ENCODE measurements at regions not wholly inside any gene's neighbourhood (a gene's known extent, or its start where the extent isn't known, plus 50 kb on each side); places are given as distances from the start of the nearest gene placed in this dataset.

DNA sequence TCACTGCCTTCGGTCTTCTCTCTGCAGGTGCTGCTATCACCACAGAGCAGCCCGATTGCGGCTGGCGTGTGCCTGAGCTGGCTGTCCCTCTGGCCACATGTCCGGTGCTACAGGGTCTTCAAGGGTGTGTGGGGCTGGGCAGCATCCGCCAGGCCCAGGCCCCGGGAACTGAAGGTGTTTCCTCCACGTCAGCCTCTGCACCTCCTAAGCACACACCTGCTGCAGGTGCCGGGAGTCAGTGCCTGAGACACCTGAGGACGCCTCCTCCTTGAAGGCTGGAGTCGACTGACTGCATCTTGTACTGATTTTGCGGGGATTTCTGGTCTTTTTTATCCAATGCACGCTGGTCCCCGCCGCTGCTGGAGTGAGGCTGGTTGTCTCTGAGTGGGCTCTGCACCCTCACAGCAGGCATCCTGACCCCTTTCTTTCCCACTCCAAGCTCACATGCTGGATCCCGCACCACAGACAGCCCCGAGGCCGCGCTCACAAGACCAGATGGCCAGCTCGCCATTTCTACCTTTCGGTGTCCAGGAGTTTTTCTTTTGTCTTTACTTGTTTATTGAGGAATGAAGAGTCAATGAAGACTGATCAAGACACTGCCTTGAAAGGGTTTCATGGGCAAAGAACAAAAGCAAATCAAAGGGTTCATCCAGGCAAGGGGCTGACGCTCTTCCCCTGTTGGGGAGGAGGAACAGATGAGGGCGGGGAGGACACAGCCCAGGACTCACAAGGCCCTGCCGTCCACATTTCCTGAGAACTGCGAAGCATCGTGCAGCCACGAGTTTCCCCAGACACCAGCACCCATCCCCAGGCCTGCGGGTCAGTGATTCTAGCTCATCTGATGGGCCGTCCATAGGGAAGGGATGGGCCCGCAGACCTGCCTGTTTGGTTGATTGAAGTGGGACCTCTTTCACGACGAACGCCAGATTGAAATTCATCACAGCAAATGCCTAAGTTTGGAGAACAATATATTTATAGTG is 203.8 kb upstream of the SOX1 start:
- DNase-seq = no peak

- DNase-seq = no peak
These were observed 202.4 kb upstream of the SOX1 start for GRCh38 chr13:111864566-111864965.

- no peak for DNase-seq
These were observed 201.9 kb upstream of the SOX1 start for GRCh38 chr13:111865046-111865445.

DNA sequence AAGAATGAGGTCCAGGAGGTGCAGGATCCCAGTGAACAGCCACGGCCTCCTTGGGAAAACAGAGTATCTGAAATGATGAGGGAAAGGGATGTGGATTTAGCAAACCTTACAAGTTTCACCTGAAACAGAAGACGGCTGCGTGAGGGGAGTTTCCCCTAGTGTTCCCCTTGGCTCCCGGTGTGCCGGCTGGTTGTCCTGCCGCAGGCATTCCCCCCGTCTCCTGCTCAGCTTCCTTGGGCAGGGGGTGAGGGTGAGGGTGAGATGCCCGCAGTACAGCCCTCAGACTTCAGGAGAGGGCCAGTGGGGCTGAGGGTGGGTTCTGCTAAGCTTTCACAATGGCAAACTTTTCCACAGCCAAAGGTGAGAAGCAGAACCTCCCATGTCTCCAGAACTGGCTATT is 201.1 kb upstream of the SOX1 start:
- no peak for DNase-seq

DNA sequence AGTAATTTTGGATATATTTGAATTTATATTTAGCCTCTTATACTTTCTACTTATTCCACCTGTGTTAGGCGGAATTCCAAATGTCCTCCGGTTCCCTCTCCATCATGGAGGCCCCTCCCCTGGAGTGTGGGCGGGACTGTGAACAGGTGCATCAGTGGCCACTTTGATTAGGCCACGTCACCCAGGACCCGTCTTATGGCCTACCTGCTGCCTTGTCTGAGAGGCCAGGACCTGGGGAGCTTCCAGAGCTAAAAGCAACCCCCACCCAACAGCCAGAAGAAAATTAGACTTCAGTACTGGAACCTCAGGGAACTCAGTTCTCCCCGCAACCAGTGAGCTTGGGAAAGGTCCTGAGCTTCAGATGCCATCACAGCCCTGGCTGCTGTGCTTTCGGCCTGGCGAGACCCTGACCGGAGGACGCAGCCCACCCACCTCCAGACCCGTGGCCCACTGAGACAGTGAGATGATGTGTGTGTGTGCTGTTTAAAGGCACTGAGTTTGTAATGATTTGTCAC is 200.2 kb upstream of the SOX1 start:
- no peak for DNase-seq

GRCh38 chr13:111867657-111868056 is 199.3 kb upstream of the SOX1 start:
- DNase-seq = no peak

GRCh38 chr13:111868716-111869115 is 198.2 kb upstream of the SOX1 start:
- DNase-seq = no peak

DNA sequence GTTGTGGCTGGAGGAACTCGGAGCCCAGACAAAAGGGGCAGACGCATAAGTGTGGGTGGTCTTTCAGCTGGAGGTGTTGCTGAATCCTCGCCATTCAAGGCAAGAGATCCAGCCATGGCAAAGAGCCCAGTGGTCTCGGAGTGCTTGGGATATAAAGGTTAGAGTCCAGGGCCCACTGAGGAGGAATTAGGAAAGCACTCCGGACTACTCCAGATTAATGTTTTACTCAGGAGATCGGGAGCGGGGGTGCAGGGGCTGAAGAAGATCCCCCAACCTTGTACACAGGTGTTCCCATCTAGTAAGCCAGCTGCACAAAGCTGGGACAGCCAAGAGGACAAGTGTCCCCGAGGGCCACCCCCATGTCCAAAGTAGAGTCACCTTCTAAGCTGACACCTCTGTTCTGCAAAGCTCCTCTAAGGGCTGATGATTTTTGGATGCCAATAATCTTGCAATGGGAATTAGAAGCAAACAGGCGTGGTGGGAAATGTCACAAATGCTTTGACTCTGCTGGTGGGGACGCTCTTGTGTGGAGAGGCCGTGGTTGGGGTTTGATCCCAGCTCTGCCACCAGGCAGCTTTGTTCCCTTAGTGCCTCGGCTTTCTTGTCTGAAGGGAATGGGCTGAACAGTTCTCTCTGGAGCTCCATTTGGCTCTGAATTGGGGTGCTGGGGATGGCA is 194.3 kb upstream of the SOX1 start:
- DNase-seq = no peak

DNA sequence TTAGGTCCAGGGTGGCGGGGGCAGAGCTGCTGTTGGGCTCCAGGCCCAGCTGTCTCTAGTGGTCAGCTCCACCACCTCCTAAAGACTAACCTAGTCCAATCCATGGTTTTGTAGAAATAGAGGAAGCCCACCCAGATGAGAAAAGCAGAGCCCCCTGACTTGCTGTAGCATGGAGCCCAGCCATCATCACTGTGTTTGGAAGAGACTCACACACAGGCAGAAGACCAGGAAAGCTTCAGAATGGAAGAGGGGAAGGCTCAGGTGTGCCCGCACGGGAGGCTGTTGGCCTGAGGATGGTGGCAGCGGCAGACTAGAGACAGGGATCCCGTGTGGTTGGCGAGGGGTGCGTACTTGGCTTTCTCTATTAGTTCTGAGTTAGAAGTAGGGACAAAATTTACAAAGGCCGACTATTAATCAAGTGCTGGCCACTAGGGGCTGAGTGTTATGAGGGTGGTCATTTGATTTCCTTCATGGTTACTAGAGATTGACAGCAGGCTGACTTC is 193.2 kb upstream of the SOX1 start:
- DNase-seq = no peak

DNA sequence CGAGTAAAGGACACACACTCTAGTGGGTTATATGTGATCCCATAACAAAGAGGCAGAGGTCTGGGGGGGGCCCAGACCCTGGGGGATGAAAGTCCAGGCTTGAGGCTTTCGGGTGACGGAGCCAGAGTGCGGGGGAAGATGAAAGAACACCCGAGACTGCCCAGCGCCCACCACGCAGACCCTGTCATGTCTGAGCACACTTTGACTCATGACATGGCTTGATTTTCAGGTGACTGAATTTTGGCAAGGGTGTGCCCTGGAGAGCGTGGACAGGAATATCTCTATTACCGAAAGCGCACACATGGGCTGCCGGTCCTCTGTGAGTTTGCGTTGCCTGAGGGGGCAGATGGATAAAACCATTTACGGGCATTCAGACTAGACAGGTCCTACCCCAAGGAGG is 192.0 kb upstream of the SOX1 start:
- DNase-seq = no peak

GRCh38 chr13:111875915-111876314 is 191.0 kb upstream of the SOX1 start:
- no peak for DNase-seq

GRCh38 chr13:111876506-111876905 is 190.4 kb upstream of the SOX1 start:
- DNase-seq = no peak

DNA sequence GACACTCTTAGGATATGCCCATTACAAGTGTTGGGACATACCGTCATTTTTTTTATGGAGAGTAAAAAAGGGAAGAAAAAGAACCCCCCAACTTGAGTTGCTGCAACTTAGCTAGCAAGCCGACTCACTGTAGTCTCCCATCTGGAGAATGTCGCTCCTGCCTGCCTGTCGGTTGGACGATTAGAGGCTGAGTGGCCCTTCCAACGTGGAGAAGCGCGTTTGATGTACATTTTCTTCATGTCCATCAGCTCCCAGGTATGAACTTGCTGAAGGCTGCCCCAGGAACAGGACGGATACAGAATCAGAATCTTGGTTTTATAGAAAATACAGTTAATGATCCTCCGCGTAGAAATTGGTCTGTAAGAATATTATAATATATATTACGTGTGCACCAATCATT is 189.0 kb upstream of the SOX1 start:
- DNase-seq = no peak

DNA sequence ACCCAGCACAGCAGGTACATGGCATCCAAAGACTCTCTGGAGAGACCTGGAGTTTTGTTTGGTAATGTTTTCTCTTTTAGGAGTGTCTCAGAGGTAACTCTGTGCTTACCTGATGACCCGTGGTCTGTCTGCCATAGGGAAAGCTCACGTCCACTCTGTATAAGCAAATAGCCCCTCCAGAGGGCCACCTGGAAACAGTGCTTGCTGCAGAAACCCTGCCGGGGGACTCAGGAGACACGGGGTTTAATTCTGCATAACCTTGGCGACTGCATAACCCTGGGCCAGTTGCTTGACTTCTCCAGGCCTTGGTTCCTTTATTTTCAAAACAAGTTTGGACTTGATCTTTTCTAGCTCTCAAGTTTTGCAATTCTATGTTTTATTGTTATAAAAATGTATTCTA is 187.2 kb upstream of the SOX1 start:
- DNase-seq = no peak

DNA sequence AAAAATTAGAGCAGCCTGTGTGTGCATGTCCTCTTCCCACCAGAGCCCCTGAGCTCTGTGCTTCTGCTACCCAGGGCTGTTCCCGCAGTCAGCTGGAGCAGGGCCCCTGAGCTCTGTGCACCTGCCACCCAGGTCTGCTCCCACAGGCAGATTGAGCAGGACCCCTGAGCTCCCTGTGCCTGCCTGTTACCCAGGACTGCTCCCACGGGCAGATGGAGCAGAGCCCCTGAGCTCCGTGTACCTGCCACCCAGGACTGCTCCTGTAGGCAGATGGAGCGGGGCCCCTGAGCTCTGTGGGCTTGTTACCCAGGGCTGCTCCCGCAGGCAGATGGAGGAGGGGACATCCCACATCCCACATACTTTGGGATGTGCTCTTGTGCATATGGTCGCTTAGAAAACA is 186.8 kb upstream of the SOX1 start:
- no peak for DNase-seq

DNA sequence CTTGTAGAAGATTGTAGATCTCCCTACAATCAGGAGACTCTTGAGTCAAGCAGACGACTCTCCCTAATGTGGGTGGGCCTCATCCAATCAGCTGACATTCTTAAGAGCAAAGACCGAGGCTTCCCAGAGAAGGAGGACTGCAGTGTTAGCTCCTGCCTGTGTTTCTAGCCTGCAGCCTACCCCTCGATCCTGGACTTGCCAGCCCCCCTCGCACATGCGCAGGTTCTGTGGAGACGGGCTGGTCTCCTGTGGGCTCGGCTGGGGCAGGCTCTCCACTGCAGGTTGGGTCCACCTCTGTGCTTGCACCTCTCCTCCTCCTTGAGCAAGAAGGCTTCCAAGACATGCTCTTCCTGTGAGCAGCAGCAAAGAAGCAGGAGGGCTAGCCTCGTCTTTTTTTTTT is 185.2 kb upstream of the SOX1 start:
- DNase-seq = no peak

DNA sequence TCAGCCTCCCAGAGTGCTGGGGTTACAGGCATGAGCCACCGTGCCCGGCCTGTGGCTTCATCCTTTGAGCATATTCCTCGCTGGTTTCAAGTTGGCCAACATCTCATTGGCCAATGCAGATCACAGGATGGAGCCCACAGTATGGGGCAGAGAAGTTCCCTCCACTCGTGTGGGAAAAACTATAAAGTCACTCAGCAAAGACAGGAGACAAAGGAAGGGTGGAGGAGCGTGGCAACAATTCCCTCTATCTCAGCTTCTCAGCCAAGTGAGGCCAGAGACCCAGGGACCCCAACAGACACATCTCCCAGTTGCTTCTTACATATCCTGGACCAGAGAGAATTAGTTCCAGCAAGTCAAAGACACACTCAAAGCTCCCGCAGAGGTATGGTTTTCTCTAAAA is 184.6 kb upstream of the SOX1 start:
- no peak for DNase-seq

GRCh38 chr13:111883571-111884343 is 183.2 kb upstream of the SOX1 start:
- DNase-seq = no peak

DNA sequence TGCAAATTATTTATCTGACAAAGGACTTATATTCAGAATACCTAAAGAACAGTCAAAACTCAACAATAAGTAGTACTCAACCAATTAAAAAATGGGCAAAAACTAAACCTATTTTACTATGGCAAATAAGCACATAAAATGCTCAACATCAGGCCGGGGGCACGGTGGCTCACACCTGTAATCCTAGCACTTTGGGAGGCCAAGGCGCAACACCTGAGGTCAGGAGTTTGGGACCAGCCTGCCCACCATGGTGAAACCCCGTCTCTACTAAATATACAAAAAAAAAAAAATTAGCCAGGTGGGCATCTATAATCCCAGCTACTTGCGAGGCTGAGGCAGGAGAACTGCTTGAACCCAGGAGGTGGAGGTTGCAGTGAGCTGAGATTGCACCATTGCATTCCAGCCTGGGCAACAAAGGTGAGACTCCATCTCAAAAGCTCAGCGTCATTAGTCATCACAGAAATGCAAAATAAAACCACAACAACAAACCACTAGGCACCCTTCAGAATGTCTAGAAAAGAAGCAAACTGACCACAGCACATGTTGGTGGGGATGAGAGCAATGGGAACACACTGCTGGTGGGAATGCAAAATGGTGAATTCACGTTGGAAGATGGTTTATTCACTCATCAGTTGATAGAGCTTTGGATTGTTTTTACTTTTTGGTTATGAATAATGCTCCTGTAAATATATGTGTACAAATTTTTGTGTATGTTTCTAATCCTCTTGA is 180.6 kb upstream of the SOX1 start:
- no peak for DNase-seq

DNA sequence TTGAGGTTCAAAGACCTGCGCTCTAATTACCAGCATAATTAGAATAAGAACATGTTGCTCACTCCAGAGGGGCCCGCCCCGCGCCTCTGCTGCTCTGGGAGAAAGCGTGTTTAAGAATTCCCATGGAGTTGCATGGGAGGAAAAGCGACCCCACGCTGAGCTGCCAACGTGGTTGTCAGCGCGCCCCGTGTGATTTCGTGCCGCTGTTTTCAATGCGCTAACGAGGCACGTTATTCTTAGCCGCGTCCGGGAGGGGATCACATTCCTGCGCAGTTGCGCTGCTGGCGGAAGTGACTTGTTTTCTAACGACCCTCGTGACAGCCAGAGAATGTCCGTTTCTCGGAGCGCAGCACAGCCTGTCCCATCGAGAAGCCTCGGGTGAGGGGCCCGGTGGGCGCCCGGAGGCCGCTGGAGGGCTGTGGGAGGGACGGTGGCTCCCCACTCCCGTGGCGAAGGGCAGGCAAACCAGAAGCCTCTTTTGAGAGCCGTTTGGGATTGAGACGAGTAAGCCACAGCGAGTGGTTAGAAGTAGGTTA is 173.8 kb upstream of the SOX1 start:
- no peak for DNase-seq

GRCh38 chr13:111893607-111894443 is 173.1 kb upstream of the SOX1 start:
- no peak for DNase-seq
